ENCODE measurements at regions not wholly inside any gene's neighbourhood (a gene's known extent, or its start where the extent isn't known, plus 50 kb on each side); places are given as distances from the start of the nearest gene placed in this dataset.

- TF ChIP-seq POLR2A (IDR thresholded peaks at IDR 0.05) (no peak), CTCF (IDR thresholded peaks at IDR 0.05) (no peak)
Observed at GRCh38 chr1:56081736-56082135, 497.6 kb downstream of the PLPP3 start.

All from lower leg skin (tissue), 3 donors.